Mammary epithelial cell (primary cell): ENCODE measurements at regions not wholly inside any gene's neighbourhood (a gene's known extent, or its start where the extent isn't known, plus 50 kb on each side); places are given as distances from the start of the nearest gene placed in this dataset.
"Not testable (repeated sequence)": the region's sequence is repeated elsewhere in the genome, so short reads cannot be mapped to it uniquely, and the experiment has no call there.

Source experiments
- EZH2 ChIP-seq: IDR thresholded peaks from 2 replicates; pipeline ENCODE4 v1.6.1; 2012; ENCODE audit warnings: low read length, inconsistent platforms, borderline replicate concordance
- TF ChIP-seq, protein P1 (sequence below), 2 donors: IDR thresholded peaks in 1 of 2; conservative IDR thresholded peaks in 1 of 2; 2 replicates each; pipeline ENCODE4 v1.5.1; 2011 to 2012; ENCODE audit warnings: inconsistent platforms in 2 of 2, low read length in 2 of 2, mild to moderate bottlenecking in 2 of 2, control low read depth in 1 of 2, low read depth in 1 of 2; ENCODE audit not compliant: insufficient read depth in 1 of 2; ENCODE audit errors: extremely low read depth in 1 of 2

DNA sequence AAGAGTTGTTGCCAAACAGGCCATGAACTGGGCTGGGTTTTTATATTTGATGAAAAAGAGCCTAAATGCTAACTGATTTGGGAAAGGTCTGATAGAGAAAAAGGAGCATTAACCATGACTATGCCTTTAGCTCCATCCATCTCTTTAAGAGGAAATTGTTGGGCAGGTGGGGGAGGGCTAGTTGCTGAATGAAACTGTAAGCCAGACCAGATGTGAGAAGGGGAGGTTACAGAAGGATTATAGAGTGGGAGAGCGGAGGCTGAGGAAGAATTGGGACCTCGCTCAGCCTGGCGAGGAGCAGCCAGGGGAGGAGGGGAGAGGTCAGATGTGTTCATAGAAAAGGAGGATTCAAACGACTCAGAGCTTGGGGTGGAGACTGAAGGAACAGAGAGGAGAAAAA is 74.9 kb upstream of the OTUD4 start:
- TF ChIP-seq, protein P1, sequence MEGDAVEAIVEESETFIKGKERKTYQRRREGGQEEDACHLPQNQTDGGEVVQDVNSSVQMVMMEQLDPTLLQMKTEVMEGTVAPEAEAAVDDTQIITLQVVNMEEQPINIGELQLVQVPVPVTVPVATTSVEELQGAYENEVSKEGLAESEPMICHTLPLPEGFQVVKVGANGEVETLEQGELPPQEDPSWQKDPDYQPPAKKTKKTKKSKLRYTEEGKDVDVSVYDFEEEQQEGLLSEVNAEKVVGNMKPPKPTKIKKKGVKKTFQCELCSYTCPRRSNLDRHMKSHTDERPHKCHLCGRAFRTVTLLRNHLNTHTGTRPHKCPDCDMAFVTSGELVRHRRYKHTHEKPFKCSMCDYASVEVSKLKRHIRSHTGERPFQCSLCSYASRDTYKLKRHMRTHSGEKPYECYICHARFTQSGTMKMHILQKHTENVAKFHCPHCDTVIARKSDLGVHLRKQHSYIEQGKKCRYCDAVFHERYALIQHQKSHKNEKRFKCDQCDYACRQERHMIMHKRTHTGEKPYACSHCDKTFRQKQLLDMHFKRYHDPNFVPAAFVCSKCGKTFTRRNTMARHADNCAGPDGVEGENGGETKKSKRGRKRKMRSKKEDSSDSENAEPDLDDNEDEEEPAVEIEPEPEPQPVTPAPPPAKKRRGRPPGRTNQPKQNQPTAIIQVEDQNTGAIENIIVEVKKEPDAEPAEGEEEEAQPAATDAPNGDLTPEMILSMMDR (conservative IDR thresholded peaks at IDR 0.05 in 1 of 2, IDR thresholded peaks at IDR 0.05 in 1 of 2; ENCODE audit: extremely low read depth in 1 of 2, insufficient read depth in 1 of 2, low read depth in 1 of 2, low read length in 2 of 2): not testable (repeated sequence)
- not testable (repeated sequence) for TF ChIP-seq EZH2
